Activated B cell treated with CpG ODN at 0.5 μM for 24 hours (primary cell): ENCODE measurements at regions not wholly inside any gene's neighbourhood (a gene's known extent, or its start where the extent isn't known, plus 50 kb on each side); places are given as distances from the start of the nearest gene placed in this dataset.

Experiments
- ATAC-seq: fragments of 200-7000 bp; cut with Tn5 transposase; one replicate; pipeline ENCODE4 v1.10.0; 2021; ENCODE audit warnings: low read depth, mild to moderate bottlenecking, moderate library complexity
- CTCF ChIA-PET: fragments of 350-600 bp; sonication (Branson Sonifier 250); formaldehyde crosslinking; loops from one replicate; lab custom pipeline; 2021; ENCODE audit warnings: antibody characterized with exemption; lab: Charles Lee
- POLR2A ChIA-PET: fragments of 350-600 bp; sonication (Branson Sonifier 250); formaldehyde crosslinking; loops from one replicate; lab custom pipeline; 2021; ENCODE audit warnings: antibody characterized with exemption; lab: Charles Lee
- DNase-seq: peaks from one replicate; pipeline ENCODE4 v3.0.0; 2022
- H3K27ac Mint-ChIP-seq: one replicate; pipeline ENCODE4 v1.8.0; 2020; ENCODE audit warnings: mixed read lengths
- H3K27me3 Mint-ChIP-seq: one replicate; pipeline ENCODE4 v1.8.0; 2021; ENCODE audit warnings: mixed read lengths
- H3K36me3 Mint-ChIP-seq: one replicate; pipeline ENCODE4 v1.8.0; 2021; ENCODE audit warnings: low read depth, mixed read lengths
- H3K4me1 Mint-ChIP-seq: one replicate; pipeline ENCODE4 v1.8.0; 2021; ENCODE audit warnings: mixed read lengths
- H3K4me3 Mint-ChIP-seq: one replicate; pipeline ENCODE4 v1.8.0; 2020; ENCODE audit warnings: mild to moderate bottlenecking, mixed read lengths
- H3K9me3 Mint-ChIP-seq: one replicate; pipeline ENCODE4 v1.8.0; 2020; ENCODE audit warnings: mixed read lengths
- CTCF ChIP-seq: fragments of 200-600 bp; IDR thresholded peaks from one replicate; pipeline ENCODE4 v1.8.0; 2022; ENCODE audit warnings: antibody characterized with exemption, mild to moderate bottlenecking
- intact Hi-C: fragments of 100-400 bp; cut with micrococcal nuclease; formaldehyde crosslinking; loops from one replicate; pipeline ENCODE4 v1.15.1; 2024

DNA sequence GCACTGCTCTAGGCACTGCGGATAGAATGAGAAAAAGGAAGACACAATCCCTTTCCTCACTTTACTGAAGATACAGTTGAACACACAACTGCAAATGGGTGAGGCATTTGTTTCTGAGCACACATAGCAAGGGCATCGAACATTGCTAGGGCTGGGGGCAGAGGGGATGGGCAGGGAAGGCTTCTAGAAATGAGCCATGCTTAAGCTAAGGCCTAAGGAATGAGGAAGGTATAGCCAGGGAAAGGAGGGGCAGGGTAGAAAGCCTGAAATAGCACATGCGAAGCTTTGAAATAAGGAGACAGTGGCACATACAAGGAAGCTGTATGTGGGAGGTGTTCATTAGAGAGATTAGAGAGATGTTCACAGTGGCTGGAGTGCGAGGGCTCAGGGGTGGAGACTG is 92.7 kb downstream of the KIF4B start:
- DNase-seq = no peak
- intact Hi-C loops = no loop called here
- CTCF ChIA-PET = no interaction called here

DNA sequence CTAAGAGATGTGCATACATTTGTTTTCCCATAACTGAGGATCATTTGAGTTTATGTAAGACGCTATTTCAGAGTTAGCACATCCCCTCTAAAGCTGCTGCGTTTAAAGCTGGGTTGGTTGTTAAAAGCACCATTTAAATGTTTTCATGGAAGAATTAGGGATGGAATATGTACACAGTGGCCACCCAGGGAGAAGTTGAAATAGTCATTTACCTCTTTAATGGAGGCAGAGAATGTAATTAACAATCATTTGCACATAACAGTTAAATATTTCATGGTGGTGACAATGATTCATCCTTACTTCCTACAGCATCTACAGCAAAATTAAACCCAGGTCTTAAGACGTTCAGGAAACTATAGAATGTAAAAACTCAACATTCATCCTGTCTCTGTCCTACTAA is 100.3 kb downstream of the KIF4B start:
- DNase-seq (no peak), ATAC-seq (no peak)
- Mint-ChIP-seq H3K9me3 (no peaks in the 10 kb centered on the region), H3K36me3 (no peaks in the 10 kb centered on the region), H3K4me3 (no peak overlapping the region), H3K27ac (no peak overlapping the region), H3K4me1 (no peaks in the 10 kb centered on the region), H3K27me3 (no peaks in the 10 kb centered on the region)
- intact Hi-C loops = no loop called here
- ChIA-PET POLR2A (no interaction called here), CTCF (no interaction called here)
- no peak for TF ChIP-seq CTCF

More for the DNA sequence above, 92.7 kb downstream of the KIF4B start:
- no peaks in the 10 kb centered on the region for H3K4me1 Mint-ChIP-seq
- POLR2A ChIA-PET = no interaction called here
- no peak overlapping the region for H3K4me3 Mint-ChIP-seq
- no peaks in the 10 kb centered on the region for H3K9me3 Mint-ChIP-seq
- H3K27me3 Mint-ChIP-seq = no peaks in the 10 kb centered on the region
- TF ChIP-seq CTCF = no peak
- no peaks in the 10 kb centered on the region for H3K36me3 Mint-ChIP-seq
- no peak for ATAC-seq
- no peak overlapping the region for H3K27ac Mint-ChIP-seq

- Mint-ChIP-seq H3K36me3 (no peaks in the 10 kb centered on the region), H3K27me3 (no peaks in the 10 kb centered on the region), H3K4me1 (no peaks in the 10 kb centered on the region), H3K27ac (no peak overlapping the region), H3K4me3 (no peak overlapping the region), H3K9me3 (no peaks in the 10 kb centered on the region)
- ChIA-PET CTCF (no interaction called here), POLR2A (no interaction called here)
- intact Hi-C loops = no loop called here
- DNase-seq (no peak), ATAC-seq (no peak)
- TF ChIP-seq CTCF = no peak
These were observed 101.1 kb downstream of the KIF4B start for GRCh38 chr5:155114655-155115054.

DNA sequence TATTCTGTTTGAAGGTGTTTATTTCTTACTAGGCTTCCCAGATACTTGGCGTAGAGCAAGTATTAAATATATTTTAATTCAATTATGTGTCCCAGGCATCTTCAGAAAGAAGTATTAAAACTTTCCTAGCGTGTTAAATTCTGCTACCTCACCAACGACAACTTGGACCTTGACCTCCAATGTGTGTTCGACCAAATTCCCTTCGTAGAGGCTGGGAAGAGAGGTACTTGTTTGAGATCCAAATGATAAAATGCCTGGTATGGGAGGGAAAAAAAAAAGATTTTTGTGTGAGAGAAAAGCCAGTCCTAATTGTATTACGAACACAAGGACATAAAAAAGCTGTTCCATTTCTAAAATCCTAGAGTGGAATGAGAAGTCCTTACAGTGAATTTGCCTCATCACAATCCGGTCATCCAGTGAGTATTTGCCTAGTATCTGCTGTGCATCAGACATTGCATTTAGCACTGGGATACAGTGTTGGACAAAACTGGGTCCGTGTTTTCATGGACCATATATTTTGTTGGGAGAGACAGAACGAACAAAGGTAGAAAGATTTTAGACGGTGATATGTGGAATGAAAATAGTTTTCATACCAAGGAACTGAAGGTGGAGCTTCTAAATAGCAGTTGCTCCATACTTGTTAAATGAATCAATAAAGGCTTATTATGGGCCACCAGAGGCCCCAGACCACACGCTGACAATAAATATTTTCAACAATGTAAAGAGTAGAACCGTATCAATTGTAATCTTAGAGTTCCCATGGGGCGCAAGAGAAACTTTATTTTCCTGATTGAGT is 103.1 kb downstream of the KIF4B start:
- ChIA-PET CTCF (no interaction called here), POLR2A (no interaction called here)
- no peak for TF ChIP-seq CTCF

DNA sequence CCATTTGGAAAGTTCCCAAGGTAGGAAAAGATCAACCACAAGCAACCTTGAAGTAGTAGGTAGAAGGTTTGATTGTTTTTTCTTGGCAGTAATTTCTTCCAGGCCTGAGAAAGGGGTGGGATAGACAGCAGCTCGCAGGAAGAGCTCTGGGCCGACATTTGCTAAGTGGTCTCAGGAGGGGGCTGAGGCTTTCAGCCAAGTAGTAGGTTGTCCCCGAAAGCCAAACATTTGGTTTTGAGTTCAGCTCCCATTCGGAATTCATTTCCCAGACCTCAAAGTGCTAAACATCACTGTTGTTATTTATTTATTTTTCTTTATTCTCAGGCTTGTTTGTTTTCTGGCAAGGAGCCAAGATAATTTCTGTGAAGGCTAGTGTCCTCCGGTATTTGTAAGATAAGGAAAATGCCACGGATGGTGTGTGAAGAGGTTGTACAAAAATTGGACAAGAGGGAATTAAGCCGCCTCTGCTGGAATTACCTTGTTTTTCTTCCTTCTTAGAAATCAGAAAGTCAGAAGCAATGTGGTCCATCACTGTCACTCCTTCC is 112.1 kb downstream of the KIF4B start:
- POLR2A ChIA-PET = no interaction called here
- no peak overlapping the region for H3K27ac Mint-ChIP-seq
- H3K4me3 Mint-ChIP-seq = no peak overlapping the region
- intact Hi-C loops = no loop called here
- ATAC-seq (no peak), DNase-seq (no peak)
- H3K9me3 Mint-ChIP-seq = no peaks in the 10 kb centered on the region
- CTCF ChIA-PET = no interaction called here
- TF ChIP-seq CTCF = no peak
- peaks cover 5% of the 10 kb centered on the region for H3K27me3 Mint-ChIP-seq
- H3K36me3 Mint-ChIP-seq = no peaks in the 10 kb centered on the region
- H3K4me1 Mint-ChIP-seq = no peaks in the 10 kb centered on the region

More for the DNA sequence above, 103.1 kb downstream of the KIF4B start:
- no peak overlapping the region for H3K4me3 Mint-ChIP-seq
- H3K4me1 Mint-ChIP-seq = no peaks in the 10 kb centered on the region
- DNase-seq = no peak
- no peaks in the 10 kb centered on the region for H3K36me3 Mint-ChIP-seq
- no peak overlapping the region for H3K27ac Mint-ChIP-seq
- ATAC-seq = no peak
- intact Hi-C loops = no loop called here
- no peaks in the 10 kb centered on the region for H3K27me3 Mint-ChIP-seq
- no peaks in the 10 kb centered on the region for H3K9me3 Mint-ChIP-seq
